ENCODE measurements at regions not wholly inside any gene's neighbourhood (a gene's known extent, or its start where the extent isn't known, plus 50 kb on each side); places are given as distances from the start of the nearest gene placed in this dataset.

DNA sequence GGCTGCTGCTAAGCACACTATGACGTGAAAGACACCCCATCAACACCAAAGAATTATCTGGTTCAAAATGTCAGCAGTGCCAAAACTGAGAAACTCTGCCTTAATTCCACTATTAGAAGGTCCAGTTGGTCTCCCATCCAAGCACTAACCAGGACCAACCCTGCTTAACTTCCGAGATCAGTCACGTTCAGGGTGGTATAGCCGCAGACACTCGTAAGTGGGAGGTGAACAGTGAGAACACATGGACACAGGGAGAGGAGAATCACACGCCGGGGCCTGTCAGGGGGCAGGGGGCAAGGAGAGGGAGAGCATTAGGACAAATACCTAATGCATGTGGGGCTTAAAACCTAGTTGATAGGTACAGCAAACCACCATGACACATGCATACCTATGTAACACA is 83.4 kb downstream of the C13orf42 start:
- H3K27me3 Mint-ChIP-seq (ENCODE audit: unreplicated experiment): peaks cover 38% of the 10 kb centered on the region

DNA sequence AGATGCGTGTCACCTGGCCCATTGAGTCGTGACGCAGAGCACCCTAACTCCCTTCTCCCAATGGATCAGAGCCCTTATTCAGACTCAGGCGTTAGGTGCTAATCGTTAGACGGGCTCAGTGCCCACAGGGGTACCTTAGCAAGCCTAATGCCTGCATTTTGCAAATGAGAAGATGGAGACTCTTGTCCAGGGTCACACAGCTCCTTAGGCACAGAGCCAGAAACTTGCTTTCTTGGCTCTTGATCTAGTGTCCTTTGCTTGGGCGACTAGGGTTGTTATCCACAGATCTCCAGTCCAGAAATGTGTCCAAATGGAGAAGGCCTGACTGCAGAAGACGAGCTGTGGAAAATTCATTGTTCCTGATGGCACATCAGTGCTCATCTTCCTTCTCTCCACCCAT is 85.1 kb downstream of the C13orf42 start:
- peak; percentile 59 for DNase-seq (ENCODE audit: extremely low spot score, unreplicated experiment)
- Mint-ChIP-seq H3K4me1 (ENCODE audit: unreplicated experiment) (no peaks in the 10 kb centered on the region), H3K9me3 (ENCODE audit: unreplicated experiment) (peaks cover 22% of the 10 kb centered on the region), H3K36me3 (ENCODE audit: unreplicated experiment) (no peaks in the 10 kb centered on the region), H3K27me3 (ENCODE audit: unreplicated experiment) (peaks cover 48% of the 10 kb centered on the region), H3K27ac (ENCODE audit: unreplicated experiment) (no peak overlapping the region), H3K4me3 (ENCODE audit: unreplicated experiment) (no peak overlapping the region)
- TF ChIP-seq, protein P1, sequence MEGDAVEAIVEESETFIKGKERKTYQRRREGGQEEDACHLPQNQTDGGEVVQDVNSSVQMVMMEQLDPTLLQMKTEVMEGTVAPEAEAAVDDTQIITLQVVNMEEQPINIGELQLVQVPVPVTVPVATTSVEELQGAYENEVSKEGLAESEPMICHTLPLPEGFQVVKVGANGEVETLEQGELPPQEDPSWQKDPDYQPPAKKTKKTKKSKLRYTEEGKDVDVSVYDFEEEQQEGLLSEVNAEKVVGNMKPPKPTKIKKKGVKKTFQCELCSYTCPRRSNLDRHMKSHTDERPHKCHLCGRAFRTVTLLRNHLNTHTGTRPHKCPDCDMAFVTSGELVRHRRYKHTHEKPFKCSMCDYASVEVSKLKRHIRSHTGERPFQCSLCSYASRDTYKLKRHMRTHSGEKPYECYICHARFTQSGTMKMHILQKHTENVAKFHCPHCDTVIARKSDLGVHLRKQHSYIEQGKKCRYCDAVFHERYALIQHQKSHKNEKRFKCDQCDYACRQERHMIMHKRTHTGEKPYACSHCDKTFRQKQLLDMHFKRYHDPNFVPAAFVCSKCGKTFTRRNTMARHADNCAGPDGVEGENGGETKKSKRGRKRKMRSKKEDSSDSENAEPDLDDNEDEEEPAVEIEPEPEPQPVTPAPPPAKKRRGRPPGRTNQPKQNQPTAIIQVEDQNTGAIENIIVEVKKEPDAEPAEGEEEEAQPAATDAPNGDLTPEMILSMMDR (IDR thresholded peaks at IDR 0.05): no peak

More for the DNA sequence above, 83.4 kb downstream of the C13orf42 start:
- Mint-ChIP-seq H3K27ac (ENCODE audit: unreplicated experiment) (no peak overlapping the region), H3K4me1 (ENCODE audit: unreplicated experiment) (no peaks in the 10 kb centered on the region), H3K4me3 (ENCODE audit: unreplicated experiment) (no peak overlapping the region), H3K36me3 (ENCODE audit: unreplicated experiment) (no peaks in the 10 kb centered on the region), H3K9me3 (ENCODE audit: unreplicated experiment) (peaks cover 16% of the 10 kb centered on the region)
- TF ChIP-seq, protein P1 (IDR thresholded peaks at IDR 0.05): no peak
- peak; percentile 5 for DNase-seq (ENCODE audit: extremely low spot score, unreplicated experiment)

DNA sequence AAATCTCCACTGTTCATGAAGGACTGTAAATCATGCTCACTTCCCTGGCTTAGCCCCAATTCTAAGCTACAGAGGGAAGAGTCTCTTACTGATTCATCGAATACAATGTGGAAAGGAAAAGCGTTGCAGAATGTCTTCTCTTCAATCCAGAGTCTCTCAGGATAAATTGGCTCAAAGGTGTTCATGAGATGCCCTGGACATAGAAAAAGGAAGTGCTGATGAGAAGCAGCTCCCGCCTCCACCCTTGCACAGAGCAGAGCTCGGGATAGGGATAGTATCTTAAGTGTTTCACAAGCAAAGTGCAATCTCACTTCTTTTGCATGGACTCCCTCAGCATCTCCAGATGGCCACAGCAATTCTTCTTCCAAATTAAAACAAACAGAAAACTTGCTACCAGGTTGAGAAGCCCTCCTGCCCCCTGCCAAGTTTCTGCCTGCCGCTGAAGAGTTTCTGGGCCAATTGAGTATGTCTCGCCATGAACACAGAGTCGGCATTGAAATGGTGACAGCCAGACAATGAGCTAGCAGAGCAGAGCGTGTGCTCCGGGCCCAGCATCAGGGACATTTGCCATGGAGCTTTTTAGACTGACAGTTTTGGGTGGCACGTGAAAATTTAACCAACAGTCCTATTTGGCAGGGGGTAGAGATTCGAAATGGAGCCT is 85.7 kb downstream of the C13orf42 start:
- peak; percentile 56 for DNase-seq (ENCODE audit: extremely low spot score, unreplicated experiment)
- TF ChIP-seq, protein P1 (IDR thresholded peaks at IDR 0.05): no peak
- H3K9me3 Mint-ChIP-seq (ENCODE audit: unreplicated experiment): peaks cover 22% of the 10 kb centered on the region
- no peak overlapping the region for H3K4me3 Mint-ChIP-seq (ENCODE audit: unreplicated experiment)
- no peaks in the 10 kb centered on the region for H3K4me1 Mint-ChIP-seq (ENCODE audit: unreplicated experiment)
- H3K27me3 Mint-ChIP-seq (ENCODE audit: unreplicated experiment): peaks cover 55% of the 10 kb centered on the region
- no peaks in the 10 kb centered on the region for H3K36me3 Mint-ChIP-seq (ENCODE audit: unreplicated experiment)
- H3K27ac Mint-ChIP-seq (ENCODE audit: unreplicated experiment): no peak overlapping the region

DNA sequence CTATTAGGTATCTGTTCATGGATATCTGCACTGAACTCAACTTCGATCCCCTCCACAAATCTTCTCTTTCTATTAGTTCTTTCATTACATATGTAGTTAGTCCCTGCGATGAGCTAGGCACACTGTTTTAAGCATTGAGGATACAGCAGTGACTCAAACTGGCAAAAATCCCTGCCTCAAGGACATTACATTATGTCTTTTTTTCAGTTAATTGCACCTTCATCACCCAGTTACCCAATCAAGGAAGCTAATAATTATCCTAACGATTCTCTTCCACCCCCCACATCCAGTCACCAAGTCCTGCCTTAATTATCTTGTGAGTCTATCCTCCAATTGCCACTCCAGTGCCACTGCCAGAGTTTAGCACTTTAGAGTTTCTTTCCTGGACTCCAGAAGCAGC is 89.3 kb downstream of the C13orf42 start:
- DNase-seq (ENCODE audit: extremely low spot score, unreplicated experiment): no peak
- H3K4me1 Mint-ChIP-seq (ENCODE audit: unreplicated experiment): no peaks in the 10 kb centered on the region
- H3K4me3 Mint-ChIP-seq (ENCODE audit: unreplicated experiment): no peak overlapping the region
- H3K27me3 Mint-ChIP-seq (ENCODE audit: unreplicated experiment): peaks cover 44% of the 10 kb centered on the region
- H3K9me3 Mint-ChIP-seq (ENCODE audit: unreplicated experiment): peaks cover 22% of the 10 kb centered on the region
- H3K36me3 Mint-ChIP-seq (ENCODE audit: unreplicated experiment): no peaks in the 10 kb centered on the region
- H3K27ac Mint-ChIP-seq (ENCODE audit: unreplicated experiment): no peak overlapping the region
- TF ChIP-seq, protein P1 (IDR thresholded peaks at IDR 0.05): no peak

DNA sequence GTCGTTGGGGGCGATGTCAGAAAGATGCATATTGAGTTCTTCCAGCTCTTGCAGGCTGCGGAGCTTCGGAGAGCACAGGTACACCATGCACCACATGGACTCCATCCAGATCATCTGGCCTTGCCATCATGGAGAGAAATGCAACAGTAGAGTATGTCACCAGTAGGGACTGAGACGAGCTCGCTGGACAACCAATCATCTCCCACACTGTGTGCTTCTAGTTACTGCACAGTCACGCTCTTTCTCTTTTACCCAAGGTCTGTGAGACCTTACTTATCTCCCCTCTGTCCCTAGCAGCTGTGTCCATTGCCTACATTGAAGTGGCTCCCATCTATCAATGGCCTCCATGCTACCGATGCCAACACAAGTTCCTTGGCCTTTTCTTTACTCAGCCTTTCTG is 90.5 kb downstream of the C13orf42 start:
- TF ChIP-seq, protein P1 (IDR thresholded peaks at IDR 0.05): no peak
- DNase-seq (ENCODE audit: extremely low spot score, unreplicated experiment): peak; percentile 36
- H3K27ac Mint-ChIP-seq (ENCODE audit: unreplicated experiment): no peak overlapping the region
- H3K27me3 Mint-ChIP-seq (ENCODE audit: unreplicated experiment): peaks cover 44% of the 10 kb centered on the region
- no peak overlapping the region for H3K4me3 Mint-ChIP-seq (ENCODE audit: unreplicated experiment)
- peaks cover 22% of the 10 kb centered on the region for H3K9me3 Mint-ChIP-seq (ENCODE audit: unreplicated experiment)
- no peaks in the 10 kb centered on the region for H3K36me3 Mint-ChIP-seq (ENCODE audit: unreplicated experiment)
- no peaks in the 10 kb centered on the region for H3K4me1 Mint-ChIP-seq (ENCODE audit: unreplicated experiment)

All from osteocyte (in vitro differentiated cells).